Mesothelial cell of epicardium (in vitro differentiated cells): ENCODE measurements at regions not wholly inside any gene's neighbourhood (a gene's known extent, or its start where the extent isn't known, plus 50 kb on each side); places are given as distances from the start of the nearest gene placed in this dataset.

Source experiments
- DNase-seq, 2 experiments: peaks; one replicate each; pipeline ENCODE4 v3.0.0; 2021; ENCODE audit warnings: low spot score in 2 of 2; ENCODE audit not compliant: unreplicated experiment in 2 of 2
- H3K27ac Mint-ChIP-seq: 2 replicates; pipeline ENCODE4 v1.8.0; 2021; ENCODE audit warnings: mixed read lengths
- H3K27me3 Mint-ChIP-seq: 2 replicates; pipeline ENCODE4 v1.8.0; 2021; ENCODE audit warnings: low read depth, mixed read lengths
- H3K36me3 Mint-ChIP-seq: 2 replicates; pipeline ENCODE4 v1.8.0; 2021; ENCODE audit warnings: mixed read lengths
- H3K4me1 Mint-ChIP-seq: 2 replicates; pipeline ENCODE4 v1.8.0; 2021; ENCODE audit warnings: mixed read lengths
- H3K4me3 Mint-ChIP-seq: 2 replicates; pipeline ENCODE4 v1.8.0; 2021; ENCODE audit warnings: mild to moderate bottlenecking, moderate library complexity, mixed read lengths
- H3K9me3 Mint-ChIP-seq: 2 replicates; pipeline ENCODE4 v1.8.0; 2021; ENCODE audit warnings: mixed read lengths
- TF ChIP-seq, protein P1 (sequence below): fragments of 200-600 bp; sonication (generic); IDR thresholded peaks from one replicate; pipeline ENCODE4 v1.5.0; 2021; ENCODE audit warnings: antibody characterized with exemption; ENCODE audit not compliant: unreplicated experiment

DNA sequence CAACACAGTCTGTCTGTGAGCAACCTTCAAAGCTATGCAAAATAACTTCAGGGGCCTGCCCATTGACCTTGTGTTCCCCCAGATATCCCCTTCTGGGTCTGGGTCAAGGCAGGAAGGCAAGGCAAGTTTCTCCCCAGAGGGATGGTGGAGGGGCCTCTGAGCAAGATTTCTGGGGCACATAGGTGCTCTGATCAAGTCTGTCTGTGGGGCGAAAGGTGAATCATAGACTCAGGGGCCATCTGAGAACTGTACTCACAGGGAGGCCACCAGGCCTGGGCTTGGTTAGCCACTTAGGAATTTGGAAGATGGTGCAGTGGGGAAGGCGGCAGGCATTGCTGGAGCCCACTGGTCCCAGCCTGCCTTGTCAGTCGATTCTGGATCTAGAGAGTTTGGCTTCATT lies 92.4 kb downstream of the MINAR1 start:
- TF ChIP-seq, protein P1, sequence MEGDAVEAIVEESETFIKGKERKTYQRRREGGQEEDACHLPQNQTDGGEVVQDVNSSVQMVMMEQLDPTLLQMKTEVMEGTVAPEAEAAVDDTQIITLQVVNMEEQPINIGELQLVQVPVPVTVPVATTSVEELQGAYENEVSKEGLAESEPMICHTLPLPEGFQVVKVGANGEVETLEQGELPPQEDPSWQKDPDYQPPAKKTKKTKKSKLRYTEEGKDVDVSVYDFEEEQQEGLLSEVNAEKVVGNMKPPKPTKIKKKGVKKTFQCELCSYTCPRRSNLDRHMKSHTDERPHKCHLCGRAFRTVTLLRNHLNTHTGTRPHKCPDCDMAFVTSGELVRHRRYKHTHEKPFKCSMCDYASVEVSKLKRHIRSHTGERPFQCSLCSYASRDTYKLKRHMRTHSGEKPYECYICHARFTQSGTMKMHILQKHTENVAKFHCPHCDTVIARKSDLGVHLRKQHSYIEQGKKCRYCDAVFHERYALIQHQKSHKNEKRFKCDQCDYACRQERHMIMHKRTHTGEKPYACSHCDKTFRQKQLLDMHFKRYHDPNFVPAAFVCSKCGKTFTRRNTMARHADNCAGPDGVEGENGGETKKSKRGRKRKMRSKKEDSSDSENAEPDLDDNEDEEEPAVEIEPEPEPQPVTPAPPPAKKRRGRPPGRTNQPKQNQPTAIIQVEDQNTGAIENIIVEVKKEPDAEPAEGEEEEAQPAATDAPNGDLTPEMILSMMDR, result no peak
- H3K27ac Mint-ChIP-seq, result no peak overlapping the region

DNA sequence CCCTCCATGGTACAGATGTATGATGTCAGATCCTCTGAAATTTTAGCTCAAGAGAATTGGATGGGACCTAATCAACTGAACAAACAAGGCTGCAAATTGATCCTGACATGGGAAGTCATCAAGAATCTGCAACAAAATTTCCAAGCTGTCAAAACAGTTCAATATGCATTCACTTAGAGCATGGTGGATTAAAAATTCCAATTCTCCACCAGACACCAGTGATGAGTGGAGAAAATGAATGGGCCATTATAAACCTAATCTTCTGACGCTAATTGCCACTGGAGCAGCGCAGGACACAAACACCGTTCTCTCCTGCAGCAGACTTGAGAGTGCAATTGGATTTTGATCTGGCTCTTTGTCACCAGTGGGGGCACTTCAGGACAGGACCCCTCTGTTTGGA lies 94.2 kb downstream of the MINAR1 start:
- no peak overlapping the region for H3K4me3 Mint-ChIP-seq
- DNase-seq, result no peak
- no peak overlapping the region for H3K27ac Mint-ChIP-seq
- TF ChIP-seq, protein P1, result no peak
- H3K27me3 Mint-ChIP-seq, result peaks cover 22% of the 10 kb centered on the region
- no peaks in the 10 kb centered on the region for H3K36me3 Mint-ChIP-seq
- H3K9me3 Mint-ChIP-seq, result no peaks in the 10 kb centered on the region
- no peaks in the 10 kb centered on the region for H3K4me1 Mint-ChIP-seq

More for the DNA sequence above, 92.4 kb downstream of the MINAR1 start:
- H3K4me1 Mint-ChIP-seq, result no peaks in the 10 kb centered on the region
- no peaks in the 10 kb centered on the region for H3K36me3 Mint-ChIP-seq
- no peak overlapping the region for H3K4me3 Mint-ChIP-seq
- peaks cover 10% of the 10 kb centered on the region for H3K27me3 Mint-ChIP-seq
- DNase-seq, result no peak
- no peaks in the 10 kb centered on the region for H3K9me3 Mint-ChIP-seq

- Mint-ChIP-seq H3K4me1 (no peaks in the 10 kb centered on the region), H3K4me3 (no peak overlapping the region), H3K9me3 (peaks cover 4% of the 10 kb centered on the region), H3K36me3 (no peaks in the 10 kb centered on the region), H3K27ac (no peak overlapping the region), H3K27me3 (peaks cover 32% of the 10 kb centered on the region)
- TF ChIP-seq, protein P1, result no peak
- DNase-seq, result no peak
Measured at GRCh38 chr15:79527821-79528220, 95.7 kb downstream of the MINAR1 start.

- Mint-ChIP-seq H3K27ac (no peak overlapping the region), H3K4me3 (no peak overlapping the region), H3K27me3 (peaks cover 44% of the 10 kb centered on the region), H3K9me3 (peaks cover 4% of the 10 kb centered on the region), H3K36me3 (no peaks in the 10 kb centered on the region), H3K4me1 (no peaks in the 10 kb centered on the region)
- TF ChIP-seq, protein P1, result no peak
- no peak for DNase-seq
Measured at GRCh38 chr15:79529157-79529785, 97.1 kb downstream of the MINAR1 start.

GRCh38 chr15:79535536-79535935 lies 103.4 kb downstream of the MINAR1 start:
- no peaks in the 10 kb centered on the region for H3K4me1 Mint-ChIP-seq
- TF ChIP-seq, protein P1, result no peak

GRCh38 chr15:79538527-79538926 lies 106.4 kb downstream of the MINAR1 start:
- no peak overlapping the region for H3K27ac Mint-ChIP-seq
- no peak for DNase-seq
- H3K4me3 Mint-ChIP-seq, result no peak overlapping the region
- H3K27me3 Mint-ChIP-seq, result peaks cover 20% of the 10 kb centered on the region
- H3K4me1 Mint-ChIP-seq, result no peaks in the 10 kb centered on the region
- no peaks in the 10 kb centered on the region for H3K9me3 Mint-ChIP-seq
- TF ChIP-seq, protein P1, result no peak
- no peaks in the 10 kb centered on the region for H3K36me3 Mint-ChIP-seq

More at GRCh38 chr15:79535536-79535935, 103.4 kb downstream of the MINAR1 start:
- no peak overlapping the region for H3K4me3 Mint-ChIP-seq
- no peak overlapping the region for H3K27ac Mint-ChIP-seq
- H3K9me3 Mint-ChIP-seq, result peaks cover 4% of the 10 kb centered on the region
- peaks cover 37% of the 10 kb centered on the region for H3K27me3 Mint-ChIP-seq
- no peaks in the 10 kb centered on the region for H3K36me3 Mint-ChIP-seq
- DNase-seq, result no peak
